GM11168 (cell line): ENCODE measurements at regions not wholly inside any gene's neighbourhood (a gene's known extent, or its start where the extent isn't known, plus 50 kb on each side); places are given as distances from the start of the nearest gene placed in this dataset.
"Not testable (repeated sequence)": the region's sequence is repeated elsewhere in the genome, so short reads cannot be mapped to it uniquely, and the experiment has no call there.

Experiments used
- in situ Hi-C: fragments of 300-500 bp; cut with MboI; formaldehyde crosslinking; loops from one replicate; pipeline ENCODE4 v1.12.0; 2022; ENCODE audit warnings: low sequenced_read_pairs; ENCODE audit not compliant: unreplicated experiment

- in situ Hi-C loops = no loop called here
Observed at GRCh38 chr6:144661116-144661806, 376.1 kb downstream of the UTRN start.

- in situ Hi-C loops = no loop called here
Observed at GRCh38 chr6:144662812-144663365, 377.8 kb downstream of the UTRN start.

GRCh38 chr6:144664281-144664680 lies 379.1 kb downstream of the UTRN start:
- in situ Hi-C loops = no loop called here

GRCh38 chr6:144664947-144665346 lies 379.8 kb downstream of the UTRN start:
- in situ Hi-C loops = no loop called here

- in situ Hi-C loops = no loop called here
Observed at GRCh38 chr6:144665932-144666450, 380.9 kb downstream of the UTRN start.

- in situ Hi-C loops = no loop called here
Observed at GRCh38 chr6:144666781-144667180, 381.6 kb downstream of the UTRN start.

GRCh38 chr6:144667532-144668503 lies 382.7 kb downstream of the UTRN start:
- in situ Hi-C loops = no loop called here

GRCh38 chr6:144670259-144670658 lies 385.1 kb downstream of the UTRN start:
- in situ Hi-C loops = not testable (repeated sequence)

GRCh38 chr6:144673807-144674206 lies 388.7 kb downstream of the UTRN start:
- in situ Hi-C loops = no loop called here

GRCh38 chr6:144675231-144675861 lies 390.2 kb downstream of the UTRN start:
- in situ Hi-C loops = no loop called here

GRCh38 chr6:144676310-144676709 lies 391.2 kb downstream of the UTRN start:
- in situ Hi-C loops = not testable (repeated sequence)

GRCh38 chr6:144677263-144677662 lies 392.1 kb downstream of the UTRN start:
- in situ Hi-C loops = not testable (repeated sequence)

- in situ Hi-C loops = no loop called here
Observed at GRCh38 chr6:144678844-144679243, 393.7 kb downstream of the UTRN start.

GRCh38 chr6:144681334-144681733 lies 396.2 kb downstream of the UTRN start:
- in situ Hi-C loops = no loop called here

- in situ Hi-C loops = no loop called here
Observed at GRCh38 chr6:144683216-144684070, 398.3 kb downstream of the UTRN start.

GRCh38 chr6:144688713-144689112 lies 403.6 kb downstream of the UTRN start:
- in situ Hi-C loops = no loop called here

GRCh38 chr6:144689503-144690040 lies 404.4 kb downstream of the UTRN start:
- in situ Hi-C loops = no loop called here

GRCh38 chr6:144690133-144690532 lies 405.0 kb downstream of the UTRN start:
- in situ Hi-C loops = no loop called here

GRCh38 chr6:144690666-144691065 lies 405.5 kb downstream of the UTRN start:
- in situ Hi-C loops = no loop called here
